Nucleus accumbens (tissue), 56 donors: ENCODE measurements at regions not wholly inside any gene's neighbourhood (a gene's known extent, or its start where the extent isn't known, plus 50 kb on each side); places are given as distances from the start of the nearest gene placed in this dataset.

Experiments used
- DNase-seq, 56 donors: peaks; one replicate each; lab custom pipeline; 2025; lab: John Stamatoyannopoulos, UW

DNA sequence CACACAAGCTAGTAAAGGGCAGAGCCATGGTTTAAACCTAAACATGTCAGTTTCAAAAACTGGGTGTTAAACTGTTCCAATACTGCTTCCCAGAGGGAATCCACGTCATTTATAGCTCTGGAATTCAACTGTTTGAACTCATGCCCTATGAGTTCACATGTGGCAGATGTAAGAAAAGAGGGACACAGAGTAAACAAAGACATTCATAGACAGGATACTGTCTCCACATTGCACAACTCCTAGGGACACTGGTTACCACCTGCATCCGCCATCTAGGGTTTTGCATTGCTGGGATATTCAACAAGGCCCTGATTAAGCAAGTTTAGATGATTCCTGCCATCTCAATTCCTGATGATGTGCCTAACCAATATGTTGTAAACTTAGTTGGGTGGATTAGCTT, 134.1 kb upstream of the COL8A1 start:
- no peak for DNase-seq

DNA sequence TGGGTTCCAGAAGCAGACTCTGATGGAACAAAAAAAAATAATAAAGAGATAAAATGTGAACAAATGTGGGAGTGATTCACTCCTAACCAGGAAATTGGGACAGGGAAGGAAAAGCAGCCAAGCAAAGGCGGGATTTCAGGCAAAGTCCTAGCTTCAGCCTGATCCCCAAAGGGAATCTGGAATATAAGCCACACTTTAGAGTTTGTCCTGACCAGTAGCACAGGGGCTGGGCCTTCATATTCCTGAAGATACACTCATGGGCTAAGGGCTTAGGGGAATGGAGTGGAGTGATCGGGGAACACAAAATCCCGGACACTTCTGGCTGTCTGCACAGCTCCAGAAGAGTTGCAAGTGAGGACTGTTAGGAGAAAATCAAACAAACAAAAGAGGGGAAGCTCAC, 135.0 kb upstream of the COL8A1 start:
- DNase-seq: no peak

DNA sequence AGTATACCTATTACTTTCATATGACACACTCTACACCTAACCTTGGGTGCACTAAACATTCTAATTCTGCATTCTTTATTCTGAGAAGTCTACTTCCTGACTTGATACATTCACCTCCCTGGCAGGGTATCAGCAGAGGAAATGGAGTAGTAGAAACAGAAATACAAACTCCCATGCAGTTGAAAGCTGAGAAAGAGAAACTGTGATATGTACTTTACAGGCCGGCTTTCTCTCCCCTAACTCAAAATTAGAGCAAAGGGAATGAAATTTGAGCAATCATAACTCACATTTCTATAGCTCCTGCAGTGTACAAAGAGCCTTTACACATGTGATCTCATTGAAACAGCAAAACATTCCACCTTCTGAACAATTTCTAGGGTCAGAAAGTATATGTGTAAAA, 135.5 kb upstream of the COL8A1 start:
- DNase-seq: no peak

DNA sequence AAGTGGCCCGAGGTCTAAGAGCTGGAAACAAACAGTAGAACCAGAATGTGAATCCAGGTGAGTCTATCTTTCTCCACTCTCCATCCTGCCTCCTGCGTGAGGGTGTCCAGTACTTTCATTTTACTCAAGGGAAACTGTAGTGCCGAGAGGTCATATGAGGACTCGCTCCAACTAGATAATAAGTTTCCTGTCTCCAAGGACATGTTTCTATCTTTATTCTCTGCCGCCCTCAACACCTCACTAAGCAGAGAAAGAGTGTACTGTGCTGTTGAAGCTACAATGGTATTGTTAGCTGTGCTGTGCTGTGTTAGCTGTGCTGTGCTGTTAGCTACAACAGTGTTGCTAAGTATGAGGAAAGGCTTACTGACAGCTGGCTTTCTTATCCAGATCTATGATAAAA, 137.9 kb upstream of the COL8A1 start:
- DNase-seq: no peak

DNA sequence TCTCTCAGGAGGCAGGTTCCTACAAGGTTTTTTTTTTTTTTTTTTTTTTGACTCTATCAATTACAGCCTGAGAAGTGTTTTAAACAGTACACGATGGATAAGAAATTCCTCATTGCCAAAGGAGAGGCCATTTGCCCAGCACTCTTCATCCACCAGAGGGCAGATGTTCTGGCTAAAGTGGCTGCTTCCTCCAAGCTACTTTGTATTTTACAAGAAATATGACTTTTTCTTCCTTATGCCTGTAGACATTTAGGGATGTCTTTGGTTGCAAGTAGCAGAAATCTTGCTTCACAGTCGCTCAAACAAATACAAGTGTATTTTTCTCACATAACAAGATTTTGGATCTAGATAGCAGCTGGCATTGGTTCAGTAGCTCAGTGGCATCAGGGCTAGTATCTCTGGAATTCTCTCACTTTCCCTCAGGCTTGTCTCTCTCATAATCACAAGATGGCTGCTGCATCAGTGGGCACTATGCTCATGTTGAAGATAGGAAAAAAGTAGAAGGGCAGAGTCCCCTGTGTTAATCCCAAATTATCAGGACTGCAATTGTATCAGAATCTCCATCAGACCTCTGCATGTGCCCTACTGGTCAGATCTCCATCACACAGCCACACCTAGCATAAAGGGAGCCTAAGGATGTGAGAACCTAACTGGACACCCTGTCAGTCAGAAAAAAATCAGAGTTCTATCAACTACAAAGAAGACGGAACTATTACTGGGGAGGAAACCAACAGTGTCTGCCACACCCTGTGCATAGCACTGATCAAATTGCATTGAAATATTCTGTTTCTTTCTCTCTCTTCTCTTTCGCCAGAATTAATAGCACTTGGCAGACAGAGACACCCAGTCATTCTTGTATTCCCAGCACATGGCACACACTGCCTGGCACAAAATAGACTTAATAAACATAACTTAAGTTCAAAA, 138.9 kb upstream of the COL8A1 start:
- DNase-seq: peak in 3 of 56 donors; percentile 1 to 2 (median 2)

DNA sequence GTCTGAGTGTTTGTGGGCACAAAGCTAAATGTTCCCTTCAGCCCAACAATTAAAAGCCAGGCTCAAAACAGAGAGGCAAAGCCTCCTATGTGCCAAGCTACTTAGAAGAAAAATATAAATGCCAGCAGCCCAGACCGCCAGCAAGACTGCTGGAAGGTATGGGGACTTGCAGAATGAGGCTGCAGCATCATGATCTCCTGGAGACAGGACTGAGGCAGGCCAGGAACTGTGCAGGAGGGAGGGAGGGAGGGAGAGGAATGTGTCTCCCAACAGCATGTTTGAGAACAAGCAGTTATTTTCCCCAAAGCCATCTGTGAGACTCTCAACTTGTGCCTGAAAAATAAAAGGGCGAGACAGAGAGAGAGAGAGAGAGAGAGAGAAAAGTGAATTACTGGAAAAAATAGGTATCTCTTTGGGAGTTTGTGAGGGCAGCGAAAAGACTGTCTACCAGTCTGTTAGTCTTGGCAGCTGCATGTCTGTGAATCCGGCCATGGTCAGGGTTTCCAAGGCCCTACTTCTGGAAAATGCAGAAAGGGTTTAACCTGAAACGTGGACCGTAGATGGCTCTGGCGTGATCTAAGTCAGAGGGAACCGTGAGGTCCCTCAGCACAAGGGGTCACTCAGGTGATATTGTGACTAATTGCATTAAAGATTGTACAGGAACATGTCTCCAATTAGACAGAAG, 139.7 kb upstream of the COL8A1 start:
- DNase-seq: no peak

DNA sequence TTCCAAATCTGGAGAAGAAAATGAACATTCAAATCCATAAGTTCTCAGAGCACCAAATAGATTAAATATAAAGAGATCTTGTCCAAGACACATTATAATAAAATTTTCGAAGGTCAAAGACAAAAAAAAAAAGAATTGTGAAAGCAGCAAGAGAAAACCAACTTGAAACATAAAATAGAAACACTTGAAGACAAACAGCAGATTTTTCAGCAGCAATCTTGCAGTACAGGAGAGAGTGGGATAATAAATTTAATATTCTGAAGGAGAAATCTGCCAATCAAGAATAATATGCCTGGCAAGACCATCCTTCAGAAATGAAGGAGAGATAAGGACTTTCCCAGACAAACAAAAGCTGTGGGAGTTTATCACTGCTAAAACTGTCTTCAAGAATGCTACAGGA, 150.5 kb upstream of the COL8A1 start:
- no peak for DNase-seq

DNA sequence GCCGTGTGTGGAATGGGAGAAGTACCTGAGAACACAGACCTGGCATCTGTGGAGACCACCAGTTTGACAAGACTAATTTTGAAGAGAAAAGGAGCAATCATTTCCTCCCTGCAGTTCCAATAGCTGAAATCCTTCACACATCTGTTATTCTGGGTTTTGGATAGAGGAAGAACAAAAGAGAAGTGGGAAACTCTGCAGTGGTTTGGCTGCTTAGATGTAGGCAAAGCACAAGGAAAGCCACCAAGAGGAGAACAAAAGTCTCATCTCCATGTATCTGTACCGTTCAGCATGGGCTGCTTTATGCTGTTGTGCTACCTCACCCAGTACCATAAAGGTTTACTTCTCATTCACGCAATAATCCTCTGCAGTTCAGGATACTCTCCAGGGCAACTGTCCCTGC, 153.1 kb upstream of the COL8A1 start:
- no peak for DNase-seq

DNA sequence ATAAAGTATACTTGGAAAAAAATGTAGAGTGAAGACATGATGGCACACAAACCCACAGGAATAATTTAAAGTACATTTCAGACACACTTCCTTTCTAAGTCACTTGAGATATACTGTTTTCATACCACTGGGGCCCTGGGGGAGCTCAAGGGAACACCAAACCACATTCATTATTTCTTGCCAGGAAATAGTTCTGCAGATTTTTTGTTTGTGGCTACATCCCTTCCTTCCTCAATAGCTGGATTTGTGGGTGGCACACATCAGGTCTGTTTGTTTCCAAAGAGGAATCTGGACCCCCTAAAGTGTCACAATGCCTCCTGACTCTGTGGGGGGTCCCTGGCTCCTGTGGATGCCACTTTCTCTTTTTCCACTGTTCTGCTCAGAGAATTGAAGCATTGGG, 153.5 kb upstream of the COL8A1 start:
- DNase-seq: no peak

DNA sequence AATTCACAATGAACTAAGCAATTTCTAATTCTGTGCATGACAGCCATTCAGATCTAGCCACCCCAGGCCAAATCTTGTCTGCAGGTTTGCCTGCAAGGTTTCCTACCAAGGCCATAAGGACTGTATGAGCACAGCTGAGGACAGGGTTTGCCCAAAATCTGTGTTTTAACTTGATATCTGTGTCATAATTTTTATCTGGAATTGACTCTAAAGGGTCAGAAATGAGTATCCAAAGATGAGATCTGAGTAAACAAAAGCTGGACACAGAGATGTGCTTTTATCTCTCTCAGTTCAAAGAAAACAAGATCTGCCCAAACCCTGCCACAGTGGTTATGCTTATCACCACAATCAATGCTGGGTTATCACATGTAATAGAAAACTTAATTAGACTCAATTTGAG, 154.6 kb upstream of the COL8A1 start:
- no peak for DNase-seq

DNA sequence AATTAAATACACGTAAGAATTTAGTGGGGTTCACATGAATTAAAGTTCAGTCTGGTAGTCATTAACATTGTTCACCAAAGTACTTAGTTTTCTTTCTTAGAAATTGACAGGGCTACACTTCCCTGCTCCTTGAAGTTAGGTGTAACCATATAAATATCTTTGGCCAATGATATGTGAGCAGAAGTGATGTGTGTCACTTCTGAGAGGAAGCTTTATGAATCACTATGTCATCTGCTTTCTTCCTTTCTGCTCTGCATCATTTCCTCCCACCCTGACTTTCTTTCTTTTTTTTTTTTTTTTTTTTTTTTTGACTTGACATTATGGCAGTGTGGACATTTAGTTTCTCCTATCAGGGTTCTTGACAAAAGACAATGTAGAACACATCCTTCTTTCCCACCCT, 156.2 kb upstream of the COL8A1 start:
- no peak for DNase-seq

DNA sequence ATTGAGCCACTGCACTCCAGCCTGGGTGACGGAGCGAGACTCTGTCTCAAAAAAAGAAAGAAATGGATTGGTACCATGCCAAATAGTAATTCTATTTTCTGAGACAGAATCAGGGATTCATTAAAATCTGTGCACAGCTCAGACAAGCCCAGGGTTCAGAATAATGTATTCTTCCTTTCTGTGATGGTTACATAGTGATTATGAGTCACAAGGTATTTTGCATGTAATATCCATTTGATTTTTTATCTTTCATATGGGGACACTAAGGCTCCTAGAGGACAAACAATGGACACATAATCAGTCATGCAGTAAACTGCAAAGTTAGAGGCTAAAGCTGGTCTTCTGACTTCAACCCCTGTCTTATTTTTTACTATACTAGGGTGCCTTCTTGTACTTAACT, 156.8 kb upstream of the COL8A1 start:
- DNase-seq: no peak

DNA sequence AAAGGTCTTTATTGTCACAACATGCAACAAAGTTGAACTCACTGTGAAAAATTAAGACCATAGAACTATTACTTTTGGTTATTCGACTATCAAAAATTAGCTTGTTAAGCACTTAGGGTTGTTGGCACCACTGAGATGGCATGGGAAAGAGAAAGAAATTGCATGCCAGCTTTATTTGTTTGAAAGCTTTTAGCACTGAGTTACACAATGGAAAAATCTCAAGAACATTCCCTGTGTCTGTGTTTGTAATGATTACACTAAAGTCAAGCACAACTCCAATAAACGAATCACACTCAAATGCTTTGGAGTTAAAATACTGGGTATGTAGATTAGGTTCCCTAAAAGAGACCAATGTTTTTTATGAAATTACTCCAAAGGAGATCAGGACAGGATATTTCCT, 158.6 kb upstream of the COL8A1 start:
- no peak for DNase-seq

DNA sequence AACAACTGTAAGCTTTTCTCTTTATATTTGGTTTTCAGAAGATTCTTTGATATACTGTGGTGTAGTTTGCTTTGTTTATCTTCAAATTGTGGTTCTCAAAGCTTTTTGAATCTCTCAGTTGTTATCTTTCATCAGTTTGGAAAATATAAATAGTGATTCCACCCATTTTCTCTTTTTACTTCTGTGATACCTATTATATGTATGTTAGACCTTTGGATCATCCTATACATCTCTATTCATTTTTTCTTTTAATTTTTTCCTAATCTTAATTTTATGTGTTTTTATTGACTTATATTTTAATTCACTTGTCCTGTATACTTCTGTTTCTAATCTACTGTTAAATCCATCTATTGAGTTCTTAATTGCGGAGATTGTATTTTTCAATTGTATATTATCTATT, 160.7 kb upstream of the COL8A1 start:
- DNase-seq: no peak

DNA sequence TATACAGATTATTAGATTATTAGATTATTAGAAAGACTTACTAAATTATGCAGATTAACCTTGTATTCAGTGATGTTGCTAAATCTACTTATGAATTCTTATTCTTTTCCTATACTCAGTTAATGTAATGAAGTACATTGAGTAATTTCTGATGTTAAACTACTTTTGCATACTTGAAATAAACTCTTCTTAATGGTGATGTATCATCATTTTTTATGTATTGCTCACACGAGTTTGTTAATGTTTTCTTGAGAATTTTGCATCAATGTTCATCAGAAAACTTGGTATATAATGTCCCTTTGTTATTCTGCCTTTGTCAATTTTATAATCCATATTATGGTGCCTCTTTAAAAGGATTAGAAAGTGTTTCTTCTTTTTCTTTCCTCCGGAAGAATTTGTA, 163.2 kb upstream of the COL8A1 start:
- no peak for DNase-seq

DNA sequence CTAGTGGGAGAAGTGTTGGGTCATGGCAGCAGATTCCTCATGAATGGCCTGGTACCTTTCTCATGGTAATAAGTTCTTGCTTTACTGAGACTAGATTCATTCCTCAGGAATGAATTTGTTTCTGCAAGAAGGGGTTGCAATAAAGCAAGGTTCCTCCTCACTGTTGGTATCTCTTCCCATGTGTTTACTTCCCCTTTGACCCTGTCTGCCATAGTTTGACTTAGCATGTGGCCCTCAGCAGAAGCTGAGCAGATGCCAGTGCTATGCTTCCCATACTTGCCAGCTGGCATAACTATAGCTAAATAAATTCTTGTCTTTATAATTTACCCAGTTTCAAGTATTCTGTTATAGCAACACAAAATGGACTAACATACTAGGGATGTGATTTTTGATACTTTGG, 163.6 kb upstream of the COL8A1 start:
- DNase-seq: no peak

DNA sequence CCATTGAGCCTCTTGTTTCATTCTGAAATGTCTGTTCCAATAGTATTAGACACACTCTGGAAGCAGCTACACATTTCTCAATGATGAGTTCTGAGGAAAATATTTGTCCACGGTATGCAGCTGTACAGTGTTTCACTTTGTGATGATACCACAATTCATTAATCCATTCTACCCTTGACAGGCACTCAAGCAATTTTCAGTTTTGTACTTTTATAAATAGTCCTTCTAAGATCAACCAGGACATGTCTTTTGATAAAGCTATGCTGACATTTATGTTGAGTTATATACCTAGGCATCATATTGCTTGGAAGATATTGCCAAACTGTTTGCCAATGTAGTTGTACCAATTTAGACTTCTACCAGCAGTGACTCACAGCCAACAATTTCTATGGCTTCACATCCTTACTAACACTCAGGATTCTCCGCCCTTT, 165.1 kb upstream of the COL8A1 start:
- DNase-seq: no peak

DNA sequence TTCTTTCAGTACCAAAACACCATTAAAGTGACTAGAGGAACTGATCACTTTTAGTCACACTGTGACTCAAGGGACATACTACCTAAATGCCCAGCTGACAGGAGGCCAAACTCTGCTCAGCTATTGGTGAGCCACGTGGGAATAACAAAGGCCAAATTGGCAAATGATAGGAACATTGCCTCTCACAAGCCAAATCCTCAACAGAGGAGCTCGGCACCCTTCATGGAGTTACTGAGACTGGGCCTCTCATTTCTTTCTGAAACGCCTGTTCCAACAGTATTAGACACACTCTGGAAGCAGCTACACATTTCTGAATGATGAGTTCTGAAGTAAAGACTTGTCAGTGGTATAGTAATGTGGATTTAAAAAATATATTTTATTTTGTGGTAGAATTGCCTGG, 166.0 kb upstream of the COL8A1 start:
- peak in 1 of 56 donors; percentile 2 for DNase-seq

DNA sequence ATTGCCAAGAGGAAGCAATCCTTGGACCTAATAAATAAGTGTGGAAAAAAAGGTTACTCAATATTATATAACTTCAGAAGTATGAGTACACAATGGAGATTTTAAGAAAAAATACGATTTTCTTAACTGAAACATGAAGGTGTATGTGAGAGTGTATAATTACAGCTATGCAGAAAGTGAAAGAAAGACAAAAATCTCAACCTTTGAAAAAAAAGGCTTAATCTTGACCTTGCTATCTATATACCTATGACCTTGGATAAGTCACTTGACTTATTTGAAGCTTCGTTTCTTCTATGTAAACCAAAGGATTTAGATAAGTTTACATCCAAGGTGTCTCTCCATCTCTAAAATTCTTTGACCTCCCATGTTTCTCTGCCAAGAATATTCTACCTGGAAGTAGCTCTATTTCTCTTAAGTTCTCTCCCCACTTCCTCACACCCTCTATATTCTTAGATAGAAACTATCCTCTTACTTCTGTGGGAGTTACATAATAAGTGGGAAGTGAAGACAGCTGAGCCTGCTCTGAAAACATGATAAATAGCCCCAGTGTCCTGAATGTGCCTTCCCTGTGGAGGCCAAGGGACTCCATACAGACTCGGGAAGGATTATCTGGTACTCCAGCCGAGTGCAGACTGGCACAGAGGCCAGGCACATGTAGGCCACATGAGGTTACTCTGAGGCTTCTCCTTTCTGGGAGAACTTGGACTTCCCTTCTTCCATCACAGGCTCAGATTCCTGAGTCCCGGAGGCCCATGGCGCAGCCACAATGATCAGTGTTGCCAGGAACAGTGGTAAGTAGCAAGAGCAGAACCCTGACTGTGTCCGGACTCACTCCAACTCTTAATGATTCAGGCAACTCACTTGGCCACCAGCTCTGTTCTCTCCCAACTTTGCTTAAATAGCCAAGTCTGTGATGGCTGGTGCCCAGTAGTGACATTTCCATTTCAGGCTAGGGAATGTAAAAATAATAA, 166.8 kb upstream of the COL8A1 start:
- DNase-seq: peak in 2 of 56 donors; percentile 1 to 5

DNA sequence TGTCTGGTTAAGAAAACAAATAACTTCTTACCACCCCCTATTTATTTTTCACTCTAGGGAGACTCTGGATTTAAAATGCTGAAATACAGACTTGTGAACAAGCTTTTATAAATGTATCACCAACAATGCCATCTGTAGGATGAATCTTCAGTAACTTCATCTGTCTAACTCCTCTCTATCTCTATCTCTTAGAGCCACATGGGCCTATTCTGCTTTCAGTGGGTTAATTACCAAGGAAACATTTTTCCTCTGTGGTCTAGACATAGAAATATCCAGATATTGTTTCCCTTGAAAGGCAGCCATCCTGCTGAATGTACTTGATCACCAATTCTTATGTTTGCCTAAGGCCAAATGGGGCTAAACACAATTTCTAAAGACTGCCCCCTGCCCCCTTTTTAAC, 167.6 kb upstream of the COL8A1 start:
- DNase-seq: no peak

DNA sequence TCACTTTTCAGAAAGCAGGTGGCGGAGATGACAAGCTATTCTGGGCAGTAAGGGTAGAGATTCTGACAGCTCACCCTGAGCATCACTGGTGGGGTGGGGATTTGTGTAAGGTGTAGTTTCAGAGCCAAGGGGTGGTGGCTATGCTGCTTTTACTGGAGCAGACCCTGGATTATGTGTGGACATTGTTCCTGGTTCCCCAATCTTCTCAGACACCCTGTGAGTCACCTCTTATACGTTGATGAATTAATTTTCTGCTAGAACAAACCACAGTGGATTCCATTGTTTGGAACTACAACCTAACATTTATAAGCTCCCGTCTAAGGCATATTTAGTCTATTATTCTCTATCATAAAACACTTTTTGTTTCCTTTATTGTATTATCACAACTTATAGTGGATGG, 169.5 kb upstream of the COL8A1 start:
- DNase-seq: no peak
